ENCODE measurements at regions not wholly inside any gene's neighbourhood (a gene's known extent, or its start where the extent isn't known, plus 50 kb on each side); places are given as distances from the start of the nearest gene placed in this dataset.

- H3K4me3 ChIP-seq = no peak overlapping the region
- peaks cover 0 to 19% of the 10 kb centered on the region in 2 donors for H3K4me1 ChIP-seq
These were observed 61.9 kb upstream of the ADO start for GRCh38 chr10:62742536-62743061.

DNA sequence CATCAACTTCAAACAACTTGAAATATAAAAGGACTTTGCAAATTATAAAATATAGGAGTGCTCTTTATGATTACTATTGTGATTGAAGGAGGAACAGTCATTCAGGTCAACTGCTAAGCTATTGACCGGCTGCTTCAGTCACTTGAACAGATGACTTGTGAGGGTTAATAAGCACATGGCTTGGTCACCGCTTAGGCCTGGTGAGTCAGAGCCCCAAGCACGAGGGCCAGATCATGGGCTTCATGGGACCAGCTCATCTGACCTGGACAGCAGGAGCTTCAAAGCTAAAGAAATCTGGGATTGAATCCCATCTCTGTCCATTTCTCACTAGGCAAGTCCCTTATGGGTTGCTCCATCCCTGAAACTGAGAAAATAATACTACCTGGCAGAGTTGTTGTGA is 60.4 kb upstream of the ADO start:
- DNase-seq = no peak
- Histone ChIP-seq H3K9me3 (no peaks in the 10 kb centered on the region), H3K4me1 (peaks cover 0 to 19% of the 10 kb centered on the region in 2 donors), H3K27ac (no peak overlapping the region), H3K4me3 (no peak overlapping the region), H3K27me3 (no peaks in the 10 kb centered on the region), H3K36me3 (no peaks in the 10 kb centered on the region)
- ATAC-seq = no peak
- TF ChIP-seq CTCF (IDR thresholded peaks at IDR 0.05) = no peak
- intact Hi-C loops (cut with DNase I) = no loop called here

More at GRCh38 chr10:62742536-62743061, 61.9 kb upstream of the ADO start:
- ATAC-seq (peak; percentile 47), DNase-seq (peak in 2 of 4 donors; percentile 46 to 64)
- Histone ChIP-seq H3K27ac (peak overlapping the region in 1 of 2 donors; percentile 30), H3K9me3 (no peaks in the 10 kb centered on the region), H3K27me3 (no peaks in the 10 kb centered on the region), H3K36me3 (no peaks in the 10 kb centered on the region)
- intact Hi-C loops (cut with DNase I) = no loop called here
- no peak for TF ChIP-seq CTCF (IDR thresholded peaks at IDR 0.05)

- H3K27ac ChIP-seq = no peak overlapping the region
- H3K4me1 ChIP-seq = peaks cover 0 to 19% of the 10 kb centered on the region in 2 donors
- H3K36me3 ChIP-seq = no peaks in the 10 kb centered on the region
- H3K4me3 ChIP-seq = no peak overlapping the region
- TF ChIP-seq CTCF (IDR thresholded peaks at IDR 0.05) = no peak
- no peaks in the 10 kb centered on the region for H3K9me3 ChIP-seq
- H3K27me3 ChIP-seq = no peaks in the 10 kb centered on the region
- no peak for ATAC-seq
- intact Hi-C loops (cut with DNase I) = no loop called here
- no peak for DNase-seq
These were observed 58.9 kb upstream of the ADO start for GRCh38 chr10:62745581-62745980.

GRCh38 chr10:62746951-62747729 is 57.4 kb upstream of the ADO start:
- TF ChIP-seq CTCF (IDR thresholded peaks at IDR 0.05) = no peak
- Histone ChIP-seq H3K27me3 (no peaks in the 10 kb centered on the region), H3K36me3 (no peaks in the 10 kb centered on the region), H3K9me3 (no peaks in the 10 kb centered on the region), H3K4me1 (peaks cover 0 to 18% of the 10 kb centered on the region in 2 donors), H3K27ac (no peak overlapping the region), H3K4me3 (no peak overlapping the region)
- no peak for ATAC-seq
- intact Hi-C loops (cut with DNase I) = no loop called here
- no peak for DNase-seq

DNA sequence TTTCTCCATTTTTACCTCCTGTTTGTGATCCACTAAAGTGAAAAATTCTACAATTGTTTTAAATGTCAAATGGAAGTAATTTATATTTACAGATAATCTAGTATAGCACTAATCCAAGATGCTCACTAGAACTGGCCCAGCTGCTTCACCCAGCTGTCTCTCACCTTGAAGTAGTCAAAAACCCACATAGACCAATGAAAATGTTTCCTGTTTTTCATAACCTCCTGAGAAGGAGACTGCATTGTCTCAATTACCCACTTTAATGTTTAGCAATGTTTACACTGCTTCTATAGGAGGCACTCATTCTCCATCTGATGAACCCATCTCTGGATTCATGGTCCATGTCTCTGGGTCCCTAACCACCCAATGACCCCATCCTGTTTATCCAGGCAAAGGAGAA is 56.1 kb upstream of the ADO start:
- Histone ChIP-seq H3K36me3 (no peaks in the 10 kb centered on the region), H3K4me1 (peaks cover 0 to 8% of the 10 kb centered on the region in 2 donors), H3K9me3 (no peaks in the 10 kb centered on the region), H3K27me3 (no peaks in the 10 kb centered on the region), H3K4me3 (no peak overlapping the region), H3K27ac (no peak overlapping the region)
- intact Hi-C loops (cut with DNase I) = no loop called here
- ATAC-seq (no peak), DNase-seq (no peak)
- no peak for TF ChIP-seq CTCF (IDR thresholded peaks at IDR 0.05)
